T-cell (primary cell): ENCODE measurements at regions not wholly inside any gene's neighbourhood (a gene's known extent, or its start where the extent isn't known, plus 50 kb on each side); places are given as distances from the start of the nearest gene placed in this dataset.

ENCODE experiments used
- ATAC-seq, 4 experiments: fragments of 200-7000 bp in 3 of 4; fragments of 150-1000 bp in 1 of 4; cut with Tn5 transposase; replicated peaks in 1 of 4; 1 replicate in 3 of 4; 2 replicates in 1 of 4; pipeline ENCODE4 v1.10.0; 2021; ENCODE audit warnings: moderate library complexity in 3 of 4, mild to moderate bottlenecking in 2 of 4, moderate number of reproducible peaks in 1 of 4
- CTCF ChIA-PET, 2 donors: fragments of 300-600 bp; sonication (Branson Sonifier 250); formaldehyde crosslinking; loops; one replicate each; lab custom pipeline; 2022; ENCODE audit warnings: antibody characterized with exemption in 2 of 2; lab: Charles Lee
- POLR2A ChIA-PET, 2 donors: fragments of 300-600 bp; sonication (Branson Sonifier 250); formaldehyde crosslinking; loops; one replicate each; lab custom pipeline; 2022; ENCODE audit warnings: antibody characterized with exemption in 2 of 2; lab: Charles Lee
- DNase-seq, 35 experiments: peaks; one replicate each; pipeline versions ENCODE4 v3.0.0 to v3.0.0-alpha.2; 2013 to 2023
- H3K27ac ChIP-seq: one replicate; pipeline ENCODE4 v1.5.1; 2013; ENCODE audit warnings: low read length
- H3K27me3 ChIP-seq, 2 experiments: replicated peaks in 1 of 2; 1 replicate in 1 of 2; 2 replicates in 1 of 2; pipeline versions ENCODE4 v1.6.1 to v1.7.0; 2013; ENCODE audit warnings: low read length in 1 of 2, mixed read lengths in 1 of 2; ENCODE audit not compliant: control insufficient read depth in 2 of 2, insufficient read depth in 2 of 2; ENCODE audit errors: extremely low read depth in 1 of 2
- H3K36me3 ChIP-seq, 2 donors: 1 replicate in 1 of 2; 2 replicates in 1 of 2; pipeline versions ENCODE4 v1.6.1 to v1.7.0; 2013; ENCODE audit warnings: low read length in 1 of 2; ENCODE audit not compliant: control insufficient read depth in 2 of 2, insufficient read depth in 1 of 2; ENCODE audit errors: extremely low read depth in 1 of 2
- H3K4me1 ChIP-seq, 2 experiments: 1 replicate in 1 of 2; 2 replicates in 1 of 2; pipeline versions ENCODE4 v1.6.1 to v1.7.0; 2013; ENCODE audit warnings: low read length in 2 of 2, mixed read lengths in 1 of 2; ENCODE audit not compliant: insufficient read depth in 2 of 2, control insufficient read depth in 1 of 2; ENCODE audit errors: extremely low read depth in 1 of 2
- H3K4me3 ChIP-seq, 2 donors: 1 replicate in 1 of 2; 2 replicates in 1 of 2; pipeline versions ENCODE4 v1.5.1 to v1.7.0; 2013; ENCODE audit warnings: mild to moderate bottlenecking in 2 of 2, low read length in 1 of 2, moderate library complexity in 1 of 2; ENCODE audit not compliant: control insufficient read depth in 1 of 2; ENCODE audit errors: extremely low read depth in 1 of 2
- H3K9me3 ChIP-seq: 2 replicates; pipeline ENCODE4 v1.7.0; 2013
- H3K27ac Mint-ChIP-seq, 2 donors: one replicate each; pipeline ENCODE4 v1.8.0; 2020 to 2021; ENCODE audit warnings: mild to moderate bottlenecking in 2 of 2, mixed read lengths in 2 of 2
- H3K27me3 Mint-ChIP-seq, 2 donors: one replicate each; pipeline ENCODE4 v1.8.0; 2021 to 2022; ENCODE audit warnings: mixed read lengths in 2 of 2
- H3K36me3 Mint-ChIP-seq: one replicate; pipeline ENCODE4 v1.8.0; 2021; ENCODE audit warnings: mixed read lengths
- H3K4me1 Mint-ChIP-seq, 3 donors: one replicate each; pipeline ENCODE4 v1.8.0; 2020 to 2022; ENCODE audit warnings: mixed read lengths in 3 of 3, mild to moderate bottlenecking in 1 of 3
- H3K4me3 Mint-ChIP-seq, 3 donors: one replicate each; pipeline ENCODE4 v1.8.0; 2020 to 2022; ENCODE audit warnings: mild to moderate bottlenecking in 3 of 3, mixed read lengths in 3 of 3, moderate library complexity in 3 of 3
- H3K9me3 Mint-ChIP-seq, 3 donors: one replicate each; pipeline ENCODE4 v1.8.0; 2020 to 2022; ENCODE audit warnings: mixed read lengths in 3 of 3
- WGBS: methylation state at CpG from one replicate; pipeline ENCODE4 v1.1.5; 2013; ENCODE audit warnings: missing lambda C conversion rate; ENCODE audit not compliant: insufficient coverage; 5-methylcytosine and 5-hydroxymethylcytosine counted together

GRCh38 chr4:187436251-187436650 is 559.3 kb upstream of the ZFP42 start:
- ATAC-seq (no peak), DNase-seq (no peak)
- 88% methylated on average over 4 of the region's 5 CpGs for WGBS
- no peaks in the 10 kb centered on the region for H3K4me1 Mint-ChIP-seq
- no peak overlapping the region for H3K4me3 ChIP-seq
- CTCF ChIA-PET: no interaction called here
- no peaks in the 10 kb centered on the region for H3K36me3 Mint-ChIP-seq
- no peaks in the 10 kb centered on the region for H3K36me3 ChIP-seq
- POLR2A ChIA-PET: no interaction called here
- H3K27me3 Mint-ChIP-seq: no peaks in the 10 kb centered on the region
- peaks cover 7 to 19% (median 16%) of the 10 kb centered on the region in 3 donors for H3K9me3 Mint-ChIP-seq
- H3K27ac ChIP-seq: no peak overlapping the region
- H3K9me3 ChIP-seq: peaks cover 6% of the 10 kb centered on the region
- H3K4me3 Mint-ChIP-seq: no peak overlapping the region
- H3K4me1 ChIP-seq: no peaks in the 10 kb centered on the region
- H3K27ac Mint-ChIP-seq: no peak overlapping the region
- H3K27me3 ChIP-seq: no peaks in the 10 kb centered on the region

GRCh38 chr4:187444061-187444460 is 551.5 kb upstream of the ZFP42 start:
- CTCF ChIA-PET: no interaction called here
- Mint-ChIP-seq H3K4me1 (no peaks in the 10 kb centered on the region), H3K36me3 (no peaks in the 10 kb centered on the region), H3K9me3 (peaks cover 14 to 18% (median 16%) of the 10 kb centered on the region in 3 donors), H3K4me3 (no peak overlapping the region), H3K27me3 (no peaks in the 10 kb centered on the region), H3K27ac (no peak overlapping the region)
- Histone ChIP-seq H3K36me3 (no peaks in the 10 kb centered on the region), H3K4me1 (no peaks in the 10 kb centered on the region), H3K27ac (no peak overlapping the region), H3K4me3 (no peak overlapping the region), H3K9me3 (peaks cover 1% of the 10 kb centered on the region), H3K27me3 (no peaks in the 10 kb centered on the region)
- ATAC-seq (no peak), DNase-seq (no peak)
- 92% methylated on average over 2 of the region's 3 CpGs for WGBS
- POLR2A ChIA-PET: no interaction called here

GRCh38 chr4:187449702-187450101 is 545.9 kb upstream of the ZFP42 start:
- no CpG with 5 or more reads among the region's 3 CpGs for WGBS
- no peak overlapping the region for H3K27ac Mint-ChIP-seq
- H3K9me3 ChIP-seq: no peaks in the 10 kb centered on the region
- CTCF ChIA-PET: no interaction called here
- H3K4me1 ChIP-seq: no peaks in the 10 kb centered on the region
- POLR2A ChIA-PET: no interaction called here
- ATAC-seq: no peak
- no peaks in the 10 kb centered on the region for H3K27me3 ChIP-seq
- no peaks in the 10 kb centered on the region for H3K27me3 Mint-ChIP-seq
- no peak overlapping the region for H3K4me3 Mint-ChIP-seq
- H3K36me3 ChIP-seq: no peaks in the 10 kb centered on the region
- peaks cover 6 to 15% (median 9%) of the 10 kb centered on the region in 3 donors for H3K9me3 Mint-ChIP-seq
- DNase-seq: no peak
- no peak overlapping the region for H3K27ac ChIP-seq
- no peaks in the 10 kb centered on the region for H3K4me1 Mint-ChIP-seq
- H3K36me3 Mint-ChIP-seq: no peaks in the 10 kb centered on the region
- no peak overlapping the region for H3K4me3 ChIP-seq

GRCh38 chr4:187451776-187452175 is 543.8 kb upstream of the ZFP42 start:
- ChIA-PET CTCF (no interaction called here), POLR2A (no interaction called here)
- DNase-seq (no peak), ATAC-seq (no peak)
- no peaks in the 10 kb centered on the region for H3K27me3 ChIP-seq
- H3K9me3 ChIP-seq: no peaks in the 10 kb centered on the region
- Mint-ChIP-seq H3K4me1 (no peaks in the 10 kb centered on the region), H3K27me3 (no peaks in the 10 kb centered on the region), H3K36me3 (no peaks in the 10 kb centered on the region), H3K27ac (no peak overlapping the region), H3K9me3 (peaks cover 6 to 24% (median 12%) of the 10 kb centered on the region in 3 donors), H3K4me3 (no peak overlapping the region)
- H3K36me3 ChIP-seq: no peaks in the 10 kb centered on the region
- H3K4me3 ChIP-seq: no peak overlapping the region
- H3K4me1 ChIP-seq: no peaks in the 10 kb centered on the region
- no peak overlapping the region for H3K27ac ChIP-seq
- WGBS: 85% methylated on average over 5 of the region's 8 CpGs

- H3K4me3 Mint-ChIP-seq: no peak overlapping the region
- H3K27me3 Mint-ChIP-seq: no peaks in the 10 kb centered on the region
- Histone ChIP-seq H3K27me3 (no peaks in the 10 kb centered on the region), H3K9me3 (no peaks in the 10 kb centered on the region), H3K4me3 (no peak overlapping the region), H3K36me3 (no peaks in the 10 kb centered on the region), H3K27ac (no peak overlapping the region), H3K4me1 (no peaks in the 10 kb centered on the region)
- peaks cover 4 to 21% (median 7%) of the 10 kb centered on the region in 3 donors for H3K9me3 Mint-ChIP-seq
- ChIA-PET CTCF (no interaction called here), POLR2A (no interaction called here)
- ATAC-seq (no peak), DNase-seq (no peak)
- no peaks in the 10 kb centered on the region for H3K4me1 Mint-ChIP-seq
- H3K36me3 Mint-ChIP-seq: no peaks in the 10 kb centered on the region
- no peak overlapping the region for H3K27ac Mint-ChIP-seq
- 70% methylated on average over 1 of the region's 3 CpGs for WGBS
These were observed 535.6 kb upstream of the ZFP42 start for GRCh38 chr4:187460016-187460415.

- H3K36me3 Mint-ChIP-seq: no peaks in the 10 kb centered on the region
- no peak for ATAC-seq
- H3K4me3 Mint-ChIP-seq: no peak overlapping the region
- DNase-seq: no peak
- no peak overlapping the region for H3K27ac Mint-ChIP-seq
- Histone ChIP-seq H3K27me3 (no peaks in the 10 kb centered on the region), H3K27ac (no peak overlapping the region), H3K36me3 (no peaks in the 10 kb centered on the region), H3K9me3 (no peaks in the 10 kb centered on the region), H3K4me1 (no peaks in the 10 kb centered on the region), H3K4me3 (no peak overlapping the region)
- no peaks in the 10 kb centered on the region for H3K27me3 Mint-ChIP-seq
- peaks cover 9 to 21% (median 12%) of the 10 kb centered on the region in 3 donors for H3K9me3 Mint-ChIP-seq
- no peaks in the 10 kb centered on the region for H3K4me1 Mint-ChIP-seq
- POLR2A ChIA-PET: no interaction called here
- CTCF ChIA-PET: no interaction called here
These were observed 531.0 kb upstream of the ZFP42 start for GRCh38 chr4:187464573-187464972.

GRCh38 chr4:187467224-187467623 is 528.3 kb upstream of the ZFP42 start:
- no CpG with 5 or more reads among the region's 2 CpGs for WGBS
- Histone ChIP-seq H3K4me1 (no peaks in the 10 kb centered on the region), H3K36me3 (no peaks in the 10 kb centered on the region), H3K4me3 (no peak overlapping the region), H3K9me3 (no peaks in the 10 kb centered on the region), H3K27ac (no peak overlapping the region), H3K27me3 (no peaks in the 10 kb centered on the region)
- no peak for DNase-seq
- ChIA-PET POLR2A (no interaction called here), CTCF (interaction anchor here in 1 of 2 donors (0.6 kb wide), 1 partner anchor 344 kb away, joined by 5 read pairs; no protein-coding TSS in a partner anchor)
- ATAC-seq: no peak
- Mint-ChIP-seq H3K36me3 (no peaks in the 10 kb centered on the region), H3K4me3 (no peak overlapping the region), H3K9me3 (peaks cover 14 to 18% (median 14%) of the 10 kb centered on the region in 3 donors), H3K4me1 (no peaks in the 10 kb centered on the region), H3K27ac (no peak overlapping the region), H3K27me3 (no peaks in the 10 kb centered on the region)
